ENCODE measurements at regions not wholly inside any gene's neighbourhood (a gene's known extent, or its start where the extent isn't known, plus 50 kb on each side); places are given as distances from the start of the nearest gene placed in this dataset.

GRCh38 chr1:4418021-4418420, 236.4 kb upstream of the AJAP1 start:
- no peak overlapping the region for H3K4me3 ChIP-seq (ENCODE audit: low read depth, low read length)
- no peak for TF ChIP-seq CTCF (IDR thresholded peaks at IDR 0.05; ENCODE audit: low read depth, low read length, missing control alignments)
- no peak for DNase-seq (ENCODE audit: low read depth)

- no peak for TF ChIP-seq CTCF (IDR thresholded peaks at IDR 0.05; ENCODE audit: low read depth, low read length, missing control alignments)
- DNase-seq (ENCODE audit: low read depth) = no peak
- no peak overlapping the region for H3K4me3 ChIP-seq (ENCODE audit: low read depth, low read length)
These were observed 232.4 kb upstream of the AJAP1 start for GRCh38 chr1:4421986-4422385.

- no peak for DNase-seq (ENCODE audit: low read depth)
- no peak for TF ChIP-seq CTCF (IDR thresholded peaks at IDR 0.05; ENCODE audit: low read depth, low read length, missing control alignments)
- H3K4me3 ChIP-seq (ENCODE audit: low read depth, low read length) = no peak overlapping the region
These were observed 231.7 kb upstream of the AJAP1 start for GRCh38 chr1:4422504-4423289.

- no peak for DNase-seq (ENCODE audit: low read depth)
- TF ChIP-seq CTCF (IDR thresholded peaks at IDR 0.05; ENCODE audit: low read depth, low read length, missing control alignments) = no peak
- H3K4me3 ChIP-seq (ENCODE audit: low read depth, low read length) = no peak overlapping the region
These were observed 230.2 kb upstream of the AJAP1 start for GRCh38 chr1:4424254-4424653.

- DNase-seq (ENCODE audit: low read depth) = no peak
- H3K4me3 ChIP-seq (ENCODE audit: low read depth, low read length) = no peak overlapping the region
- no peak for TF ChIP-seq CTCF (IDR thresholded peaks at IDR 0.05; ENCODE audit: low read depth, low read length, missing control alignments)
These were observed 229.6 kb upstream of the AJAP1 start for GRCh38 chr1:4424766-4425165.

- TF ChIP-seq CTCF (IDR thresholded peaks at IDR 0.05; ENCODE audit: low read depth, low read length, missing control alignments) = no peak
- H3K4me3 ChIP-seq (ENCODE audit: low read depth, low read length) = no peak overlapping the region
- no peak for DNase-seq (ENCODE audit: low read depth)
These were observed 228.5 kb upstream of the AJAP1 start for GRCh38 chr1:4425892-4426291.

- TF ChIP-seq CTCF (IDR thresholded peaks at IDR 0.05; ENCODE audit: low read depth, low read length, missing control alignments) = no peak
- no peak for DNase-seq (ENCODE audit: low read depth)
These were observed 225.7 kb upstream of the AJAP1 start for GRCh38 chr1:4428711-4429110.

More at GRCh38 chr1:4428711-4429110, 225.7 kb upstream of the AJAP1 start:
- H3K4me3 ChIP-seq (ENCODE audit: low read depth, low read length) = no peak overlapping the region
